ENCODE measurements at regions not wholly inside any gene's neighbourhood (a gene's known extent, or its start where the extent isn't known, plus 50 kb on each side); places are given as distances from the start of the nearest gene placed in this dataset.

DNA sequence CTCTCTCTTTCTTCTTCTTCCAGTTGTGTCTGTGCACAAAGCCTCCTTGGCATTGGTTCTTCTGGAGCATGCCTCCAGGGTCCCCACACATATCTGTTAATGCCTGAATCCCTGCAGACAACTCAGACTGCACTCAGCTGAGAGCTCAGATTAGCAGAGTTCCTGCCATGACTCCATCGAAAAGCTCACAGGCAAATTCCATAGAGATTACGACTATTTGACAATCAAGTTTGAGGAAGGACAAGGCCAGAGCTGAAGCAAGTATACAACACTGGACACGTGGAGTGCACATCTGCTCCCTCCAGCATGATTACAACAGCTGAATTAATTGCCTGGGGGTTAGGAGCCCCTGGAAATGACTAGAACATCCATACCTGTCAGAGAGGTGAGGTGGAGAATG is 190.7 kb downstream of the INSIG2 start:
- DNase-seq (ENCODE audit: low read depth) = no peak

GRCh38 chr2:118278046-118278445 is 189.8 kb downstream of the INSIG2 start:
- no peak for DNase-seq (ENCODE audit: low read depth)

- no peak for DNase-seq (ENCODE audit: low read depth)
Observed at GRCh38 chr2:118274841-118275510, 186.7 kb downstream of the INSIG2 start.

GRCh38 chr2:118272391-118272790 is 184.1 kb downstream of the INSIG2 start:
- no peak for DNase-seq (ENCODE audit: low read depth)

GRCh38 chr2:118269408-118270051 is 181.3 kb downstream of the INSIG2 start:
- DNase-seq (ENCODE audit: low read depth) = no peak

GRCh38 chr2:118268268-118268667 is 180.0 kb downstream of the INSIG2 start:
- no peak for DNase-seq (ENCODE audit: low read depth)

- DNase-seq (ENCODE audit: low read depth) = no peak
Observed at GRCh38 chr2:118265873-118266455, 177.7 kb downstream of the INSIG2 start.

GRCh38 chr2:118264232-118264990 is 176.1 kb downstream of the INSIG2 start:
- no peak for DNase-seq (ENCODE audit: low read depth)

GRCh38 chr2:118257696-118258095 is 169.4 kb downstream of the INSIG2 start:
- DNase-seq (ENCODE audit: low read depth) = no peak

GRCh38 chr2:118255771-118256372 is 167.6 kb downstream of the INSIG2 start:
- DNase-seq (ENCODE audit: low read depth) = no peak

GRCh38 chr2:118255301-118255700 is 167.0 kb downstream of the INSIG2 start:
- no peak for DNase-seq (ENCODE audit: low read depth)

DNA sequence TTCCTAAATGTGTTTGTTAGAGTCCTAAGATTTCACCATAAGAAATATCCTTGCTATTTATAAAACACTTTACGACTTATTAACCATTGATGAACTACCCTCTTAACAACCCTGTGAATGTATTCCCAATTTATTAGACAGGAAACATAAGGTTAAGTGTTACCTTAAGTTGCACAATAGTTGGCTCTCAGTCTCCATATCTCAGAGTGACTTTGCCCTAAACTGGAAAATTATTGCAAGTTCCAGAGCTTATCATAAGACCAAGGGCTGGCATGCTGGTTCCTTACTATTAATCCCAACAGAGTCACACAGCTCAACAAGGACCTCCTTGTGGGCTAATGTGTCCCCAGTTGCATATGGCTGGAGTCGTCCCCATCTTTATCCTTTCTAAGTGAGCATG is 165.8 kb downstream of the INSIG2 start:
- no peak for DNase-seq (ENCODE audit: low read depth)

DNA sequence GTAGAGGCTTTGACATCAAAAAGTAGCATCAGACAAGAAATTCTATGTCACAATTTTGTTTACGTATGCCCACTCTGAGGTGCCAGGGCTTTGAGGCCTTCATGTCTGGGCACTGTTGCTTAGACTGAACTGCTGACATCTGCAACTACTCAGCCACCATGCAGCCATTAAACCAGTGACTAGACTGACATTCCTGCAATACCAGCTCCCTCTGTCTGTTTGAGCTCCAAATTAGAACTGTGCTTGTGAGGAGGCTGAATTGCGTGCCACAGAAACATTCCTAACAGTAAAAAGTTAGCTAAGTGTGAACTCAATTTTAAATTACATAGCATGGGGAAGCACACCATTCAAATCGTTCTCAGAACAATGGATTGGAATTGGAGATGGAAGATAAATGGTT is 163.2 kb downstream of the INSIG2 start:
- DNase-seq (ENCODE audit: low read depth) = no peak

DNA sequence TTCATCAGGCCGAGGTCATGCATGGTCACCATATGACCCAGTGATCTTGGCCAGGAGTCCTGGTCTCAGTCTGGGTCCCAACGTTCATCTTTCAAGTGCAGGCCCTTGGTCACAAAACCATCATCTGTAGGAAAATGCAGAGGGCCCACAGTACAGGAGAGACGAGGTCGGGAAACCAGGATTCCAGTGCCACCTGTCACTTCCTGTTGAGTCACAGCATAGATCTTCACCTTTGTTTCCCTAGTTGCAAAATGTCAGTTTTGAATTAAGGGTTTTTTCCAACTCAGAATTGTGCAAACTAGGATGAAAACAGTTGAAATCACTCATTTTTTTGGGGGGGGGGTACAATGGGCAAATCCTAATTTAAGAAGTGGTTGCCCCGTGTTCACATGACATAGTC is 162.2 kb downstream of the INSIG2 start:
- DNase-seq (ENCODE audit: low read depth) = no peak

DNA sequence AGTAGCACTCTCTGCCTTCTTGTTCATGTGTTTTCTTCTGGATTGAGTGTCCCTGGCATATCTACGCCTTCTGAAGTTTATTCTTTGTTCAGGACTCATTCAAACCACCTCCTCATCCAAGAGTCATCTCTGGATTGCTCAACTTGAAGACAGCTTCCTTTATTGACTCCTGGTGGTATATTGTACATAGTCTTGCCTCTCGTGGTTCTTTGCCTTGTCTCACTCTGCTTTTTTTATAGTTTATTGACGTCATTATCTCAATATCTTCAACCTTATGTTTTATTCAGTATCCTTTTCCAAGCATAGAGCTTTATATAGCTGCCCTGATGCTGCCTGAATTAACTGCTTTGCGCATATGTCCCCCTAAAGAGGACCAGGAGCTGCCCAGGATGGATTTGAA is 161.7 kb downstream of the INSIG2 start:
- no peak for DNase-seq (ENCODE audit: low read depth)

- no peak for DNase-seq (ENCODE audit: low read depth)
Observed at GRCh38 chr2:118249531-118249930, 161.3 kb downstream of the INSIG2 start.

GRCh38 chr2:118246726-118247125 is 158.5 kb downstream of the INSIG2 start:
- no peak for DNase-seq (ENCODE audit: low read depth)

DNA sequence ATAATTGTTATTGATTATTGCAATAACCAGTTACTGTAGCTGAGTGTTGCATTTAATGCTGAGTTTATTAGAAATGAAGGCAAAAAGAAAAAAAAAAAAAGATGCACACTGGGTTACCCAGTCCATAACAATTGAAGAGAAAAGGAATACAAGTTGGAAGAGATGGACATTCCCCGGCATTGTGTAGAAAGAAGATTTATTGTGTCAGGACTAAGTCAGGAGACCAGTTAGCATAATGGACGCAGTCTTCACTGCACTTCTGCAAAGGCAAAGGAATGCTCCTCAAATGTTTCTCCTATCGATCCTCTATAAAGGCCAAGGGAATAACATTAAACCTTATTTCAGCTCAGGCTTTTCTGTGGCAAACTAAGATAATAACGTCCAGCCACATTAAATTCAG is 157.8 kb downstream of the INSIG2 start:
- no peak for DNase-seq (ENCODE audit: low read depth)

DNA sequence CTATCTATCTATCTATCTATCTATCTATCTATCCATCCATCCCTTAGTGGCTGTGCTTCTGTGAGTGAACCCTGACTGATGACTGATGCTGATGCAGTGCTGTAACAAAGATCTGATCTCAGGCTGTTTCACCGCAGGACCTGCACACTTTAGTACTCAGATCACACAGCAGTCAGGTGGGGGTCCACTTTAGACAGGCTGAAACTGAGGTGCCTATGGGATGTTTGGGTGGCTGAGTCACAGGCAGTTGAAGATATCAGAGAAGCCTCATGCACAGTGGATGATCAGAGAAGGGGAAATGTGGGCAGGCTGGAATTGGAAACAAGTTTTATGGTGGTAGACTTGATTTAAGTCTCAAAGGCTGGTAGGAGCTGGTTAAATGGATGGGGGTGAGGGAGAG is 156.4 kb downstream of the INSIG2 start:
- no peak for DNase-seq (ENCODE audit: low read depth)

GRCh38 chr2:118243031-118243430 is 154.8 kb downstream of the INSIG2 start:
- no peak for DNase-seq (ENCODE audit: low read depth)

GRCh38 chr2:118242216-118242615 is 153.9 kb downstream of the INSIG2 start:
- no peak for DNase-seq (ENCODE audit: low read depth)

- no peak for DNase-seq (ENCODE audit: low read depth)
Observed at GRCh38 chr2:118241128-118241527, 152.9 kb downstream of the INSIG2 start.

GRCh38 chr2:118240276-118240675 is 152.0 kb downstream of the INSIG2 start:
- no peak for DNase-seq (ENCODE audit: low read depth)
